Inflammatory macrophage (primary cell): ENCODE measurements at regions not wholly inside any gene's neighbourhood (a gene's known extent, or its start where the extent isn't known, plus 50 kb on each side); places are given as distances from the start of the nearest gene placed in this dataset.
"Not testable (repeated sequence)": the region's sequence is repeated elsewhere in the genome, so short reads cannot be mapped to it uniquely, and the experiment has no call there.

Source experiments
- DNase-seq, 2 donors: peaks; one replicate each; pipeline ENCODE4 v3.0.0-alpha.2; 2020 to 2022

GRCh38 chr1:10942542-10942912, 69.9 kb upstream of the TARDBP start:
- DNase-seq = no peak

GRCh38 chr1:10943041-10943440, 69.4 kb upstream of the TARDBP start:
- no peak for DNase-seq

GRCh38 chr1:10943991-10944730, 68.3 kb upstream of the TARDBP start:
- no peak for DNase-seq

- no peak for DNase-seq
Measured at GRCh38 chr1:10945991-10946509, 66.4 kb upstream of the TARDBP start.

GRCh38 chr1:10947181-10947580, 65.3 kb upstream of the TARDBP start:
- no peak for DNase-seq

GRCh38 chr1:10947691-10948462, 64.6 kb upstream of the TARDBP start:
- DNase-seq = no peak

- DNase-seq = no peak
Measured at GRCh38 chr1:10948463-10948775, 64.0 kb upstream of the TARDBP start.

- no peak for DNase-seq
Measured at GRCh38 chr1:10950316-10951172, 61.9 kb upstream of the TARDBP start.

GRCh38 chr1:10951298-10951697, 61.2 kb upstream of the TARDBP start:
- not testable (repeated sequence) for DNase-seq

- no peak for DNase-seq
Measured at GRCh38 chr1:10951961-10952360, 60.5 kb upstream of the TARDBP start.

GRCh38 chr1:10953505-10954193, 58.8 kb upstream of the TARDBP start:
- DNase-seq = no peak

- peak in 1 of 2 donors; percentile 34 for DNase-seq
Measured at GRCh38 chr1:10957133-10957532, 55.3 kb upstream of the TARDBP start.

- no peak for DNase-seq
Measured at GRCh38 chr1:10958614-10959013, 53.8 kb upstream of the TARDBP start.

GRCh38 chr1:10960411-10961299, 51.8 kb upstream of the TARDBP start:
- DNase-seq = peak; percentile 76 to 82

GRCh38 chr1:10961300-10961833, 51.1 kb upstream of the TARDBP start:
- DNase-seq = no peak

GRCh38 chr1:10962483-10962882, 50.0 kb upstream of the TARDBP start:
- no peak for DNase-seq
